GM18498 (cell line): ENCODE measurements at regions not wholly inside any gene's neighbourhood (a gene's known extent, or its start where the extent isn't known, plus 50 kb on each side); places are given as distances from the start of the nearest gene placed in this dataset.

Experiments
- ATAC-seq: cut with Tn5 transposase; IDR thresholded peaks from one replicate; pipeline ENCODE4 v1.9.1; 2021; ENCODE audit warnings: mild to moderate bottlenecking, moderate library complexity; ENCODE audit not compliant: unreplicated experiment

DNA sequence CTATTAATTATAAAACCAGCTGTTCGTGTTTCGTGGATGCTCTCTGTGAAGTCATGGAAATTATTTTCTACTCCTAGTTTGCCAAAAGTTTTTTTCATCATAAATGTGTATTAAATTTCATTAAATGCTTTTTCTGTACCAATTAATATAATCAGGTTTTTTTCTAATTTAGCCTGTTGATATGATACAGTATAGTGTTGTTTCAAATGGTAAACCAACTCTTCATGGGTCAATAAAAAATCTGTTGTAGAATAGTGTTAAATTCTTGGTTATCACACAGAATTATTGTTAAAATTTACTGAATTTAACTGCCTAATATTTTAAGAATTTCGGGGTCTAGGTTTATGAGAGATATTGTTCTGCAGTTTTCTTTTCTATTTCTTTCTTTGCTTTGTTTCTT is 505.9 kb upstream of the MANEA start:
- no peak for ATAC-seq

DNA sequence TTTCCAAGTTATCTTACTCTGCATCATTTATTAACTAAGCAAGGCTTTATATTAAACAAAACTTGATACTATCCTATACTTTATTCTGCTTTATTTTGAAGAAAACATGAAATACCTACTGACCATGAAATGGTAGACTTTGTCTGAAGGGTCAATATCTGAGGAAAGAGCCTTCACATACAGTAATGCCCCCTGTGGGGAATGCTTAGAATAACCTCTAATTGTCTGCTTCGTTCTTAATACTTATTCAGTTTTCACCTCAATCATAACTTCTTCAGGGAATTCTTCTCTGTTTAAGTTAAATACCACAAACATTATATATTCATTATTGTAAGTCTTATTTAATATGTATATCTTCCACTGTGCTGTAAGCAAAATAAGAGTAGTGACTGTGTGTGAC is 498.9 kb upstream of the MANEA start:
- ATAC-seq: no peak

GRCh38 chr6:95081231-95081630 is 496.1 kb upstream of the MANEA start:
- no peak for ATAC-seq

DNA sequence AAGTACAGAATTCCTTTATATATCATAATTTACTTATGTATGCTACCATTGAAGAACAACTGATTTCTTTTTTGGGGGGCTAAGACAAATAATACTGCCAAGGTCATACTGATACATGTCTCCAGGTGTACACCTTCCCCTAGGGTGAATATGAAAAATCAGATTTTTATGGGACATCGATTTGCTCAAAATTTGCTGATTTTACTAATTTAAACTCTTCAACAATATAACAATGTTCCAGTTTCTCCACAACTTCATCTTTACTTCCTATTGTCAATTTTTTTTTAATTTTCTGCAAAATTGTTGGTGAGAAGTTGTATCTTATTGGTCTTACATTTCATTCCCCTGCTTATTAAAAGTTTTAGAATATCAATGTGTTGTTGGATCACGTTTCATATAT is 495.4 kb upstream of the MANEA start:
- ATAC-seq: no peak

- ATAC-seq: no peak
Observed at GRCh38 chr6:95083506-95083905, 493.8 kb upstream of the MANEA start.

GRCh38 chr6:95084867-95085266 is 492.5 kb upstream of the MANEA start:
- no peak for ATAC-seq

DNA sequence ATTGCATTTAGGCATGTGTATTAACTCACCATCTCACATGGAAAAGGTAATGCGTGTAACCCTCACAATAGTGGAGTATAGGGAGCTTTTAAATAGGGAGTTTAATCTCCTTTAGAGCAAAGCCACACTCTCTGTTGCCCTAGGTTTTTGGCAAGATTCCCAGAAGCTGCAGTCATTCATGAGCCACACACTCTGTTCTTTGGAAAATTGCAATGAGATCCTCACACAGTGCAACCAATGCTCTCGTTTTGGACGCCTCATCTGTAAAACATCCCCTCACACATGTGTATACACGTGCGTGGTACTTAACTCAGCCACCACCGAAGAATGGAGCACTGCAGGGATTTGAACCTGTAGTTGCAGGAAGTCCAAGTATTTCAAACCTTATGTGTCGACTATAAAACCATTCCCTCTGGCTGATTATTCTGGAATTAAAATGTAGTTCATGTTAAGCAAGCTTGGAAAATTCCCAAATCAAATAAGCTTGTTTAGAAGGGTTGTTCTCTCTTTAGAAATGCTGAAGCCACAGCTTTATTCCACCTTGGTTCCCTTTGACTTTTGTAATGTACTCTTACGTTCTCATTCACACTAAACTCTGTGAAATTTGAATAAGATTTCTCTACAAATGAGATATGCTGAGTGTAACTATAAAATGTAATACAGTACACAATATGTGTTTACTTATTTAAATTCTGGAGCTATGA is 489.8 kb upstream of the MANEA start:
- ATAC-seq: no peak

DNA sequence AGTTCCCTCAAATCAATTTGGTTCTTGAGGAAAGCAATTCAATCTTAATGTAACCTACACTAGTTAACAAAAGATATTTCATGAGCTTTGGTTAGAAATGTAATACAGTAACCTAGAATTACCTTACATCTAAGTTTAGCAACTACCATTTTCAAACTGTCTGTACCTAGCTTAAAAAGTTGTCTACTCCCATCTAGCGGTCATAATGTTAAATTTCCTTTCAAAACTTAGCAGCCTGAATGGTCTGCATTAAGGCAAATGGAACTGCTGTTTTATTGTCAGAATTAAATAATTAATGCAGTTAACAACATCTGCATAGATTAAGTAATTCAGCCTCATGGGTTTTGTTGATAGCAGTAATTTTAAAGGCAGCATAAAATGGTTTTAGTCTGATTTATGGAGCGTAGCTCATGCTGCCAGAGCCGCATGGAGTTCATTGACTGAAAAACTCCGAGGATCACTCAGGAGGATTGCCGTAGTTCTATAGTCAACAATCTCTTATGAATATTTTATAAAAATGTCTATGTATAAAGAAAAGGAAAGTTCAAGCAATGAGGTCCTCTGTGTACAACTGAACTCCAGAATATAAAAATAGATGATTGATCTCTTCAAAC is 485.4 kb upstream of the MANEA start:
- ATAC-seq: peak; percentile 91

DNA sequence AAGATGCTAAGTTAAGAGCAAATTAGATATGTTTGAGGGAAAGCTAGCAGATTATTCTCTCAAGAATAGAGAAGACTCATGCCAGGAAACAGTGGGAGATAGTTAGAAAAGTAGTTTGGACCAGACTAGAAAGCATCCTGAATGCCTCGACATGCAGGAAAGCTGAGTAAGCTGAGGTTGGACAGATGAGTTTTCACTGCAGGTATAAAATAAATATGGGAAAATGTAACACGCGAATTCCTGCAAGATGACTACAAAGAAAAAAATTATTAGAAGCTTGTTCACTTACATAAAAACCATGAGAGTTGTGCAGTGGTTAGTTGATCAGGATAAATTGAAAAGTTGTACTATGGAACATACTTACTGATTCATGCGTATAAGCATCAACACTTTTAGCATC is 484.2 kb upstream of the MANEA start:
- no peak for ATAC-seq

DNA sequence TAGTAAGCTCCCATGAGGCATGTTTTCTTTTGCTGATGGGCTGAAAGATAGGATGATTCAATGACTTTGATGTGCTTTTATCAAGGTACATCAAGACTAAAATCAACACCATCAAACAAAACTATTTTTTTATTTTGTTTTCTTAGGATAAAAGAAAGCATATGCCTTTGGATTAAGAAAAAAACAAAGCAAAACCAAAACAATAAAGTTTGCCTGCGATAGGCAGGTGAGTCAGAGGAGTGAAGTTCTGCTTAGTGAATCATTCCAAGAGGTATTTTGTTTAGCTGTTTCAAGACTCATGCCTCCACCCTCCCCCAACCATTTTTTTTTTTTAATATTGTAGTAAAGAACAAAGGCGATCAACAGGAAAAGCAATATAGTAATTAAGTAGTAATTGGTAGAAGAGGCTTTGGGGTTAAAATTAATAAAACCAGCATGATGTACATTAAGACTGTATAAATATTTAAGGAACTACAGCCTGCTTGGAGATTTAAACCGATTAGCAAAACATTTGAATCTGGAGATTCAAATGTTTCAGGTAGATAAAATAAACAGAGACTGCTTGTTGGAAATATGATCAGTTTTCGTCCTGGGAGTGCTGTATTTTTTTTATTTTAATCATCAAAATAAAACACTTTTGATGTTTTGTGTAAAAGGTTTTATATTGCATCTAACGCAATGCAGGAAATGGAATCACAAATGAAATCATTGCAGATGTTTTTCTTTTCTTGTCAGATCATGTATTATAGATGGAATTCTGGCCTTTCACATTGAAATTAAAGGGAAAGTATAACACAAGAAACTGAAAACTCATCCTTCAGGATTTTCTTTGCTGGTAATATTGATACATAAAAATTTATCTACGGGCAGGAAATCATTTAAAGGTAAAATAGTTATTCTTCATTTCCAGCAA is 482.3 kb upstream of the MANEA start:
- ATAC-seq: no peak

- no peak for ATAC-seq
Observed at GRCh38 chr6:95095855-95096254, 481.5 kb upstream of the MANEA start.

DNA sequence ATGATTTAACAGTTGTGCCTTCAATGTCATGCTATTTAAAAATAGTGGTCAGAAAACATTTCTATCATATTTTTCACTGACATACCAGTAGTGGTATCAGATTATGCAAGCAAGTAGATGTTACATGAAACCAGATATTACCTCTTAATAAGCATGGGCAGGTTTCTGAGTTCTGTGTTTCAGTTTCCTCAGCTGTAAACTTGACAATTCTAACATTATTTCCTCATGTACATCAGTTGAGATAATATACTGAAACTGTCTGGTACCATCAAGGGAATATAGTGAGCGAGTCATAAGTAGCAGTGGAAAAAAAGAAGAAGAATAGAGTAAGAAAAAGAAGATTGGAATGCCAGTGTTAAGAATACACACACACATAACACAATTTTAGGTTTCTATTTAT is 477.9 kb upstream of the MANEA start:
- ATAC-seq: no peak

DNA sequence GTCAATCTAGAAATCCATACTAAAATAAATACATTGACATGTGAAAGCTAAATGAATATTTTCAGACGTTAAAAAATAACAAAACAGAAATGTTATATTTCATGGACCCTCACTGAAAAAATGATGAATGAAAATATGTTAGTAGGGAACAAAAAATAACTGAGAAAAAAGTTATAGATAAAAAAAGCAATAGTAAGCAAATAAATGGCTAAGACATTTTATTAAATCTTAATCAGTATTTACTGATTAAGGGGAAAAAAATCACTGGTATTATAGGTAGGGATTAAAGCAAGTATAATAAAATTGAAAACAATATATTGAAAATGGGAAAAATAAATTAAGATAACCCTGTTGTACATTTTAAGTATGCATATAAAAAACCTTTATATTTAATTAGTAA is 468.1 kb upstream of the MANEA start:
- no peak for ATAC-seq

GRCh38 chr6:95110767-95111166 is 466.6 kb upstream of the MANEA start:
- ATAC-seq: no peak

DNA sequence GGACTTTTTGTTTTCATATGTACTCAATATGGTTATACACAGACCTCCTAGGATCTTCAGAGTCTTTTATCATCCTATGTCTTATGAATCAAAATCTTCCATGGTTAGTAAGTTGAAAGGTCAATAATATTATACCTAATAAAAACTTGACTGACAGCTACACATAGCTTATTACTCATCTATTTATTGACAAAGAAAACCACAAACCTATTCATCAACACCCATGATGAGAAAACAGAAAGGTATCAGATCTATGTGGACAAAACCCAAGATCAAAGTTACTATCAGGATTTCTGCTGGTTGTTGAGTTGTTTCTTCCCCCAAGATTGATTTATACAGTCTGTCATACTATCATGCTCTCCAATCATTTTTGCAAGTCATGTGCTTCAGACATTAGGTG is 460.1 kb upstream of the MANEA start:
- no peak for ATAC-seq

DNA sequence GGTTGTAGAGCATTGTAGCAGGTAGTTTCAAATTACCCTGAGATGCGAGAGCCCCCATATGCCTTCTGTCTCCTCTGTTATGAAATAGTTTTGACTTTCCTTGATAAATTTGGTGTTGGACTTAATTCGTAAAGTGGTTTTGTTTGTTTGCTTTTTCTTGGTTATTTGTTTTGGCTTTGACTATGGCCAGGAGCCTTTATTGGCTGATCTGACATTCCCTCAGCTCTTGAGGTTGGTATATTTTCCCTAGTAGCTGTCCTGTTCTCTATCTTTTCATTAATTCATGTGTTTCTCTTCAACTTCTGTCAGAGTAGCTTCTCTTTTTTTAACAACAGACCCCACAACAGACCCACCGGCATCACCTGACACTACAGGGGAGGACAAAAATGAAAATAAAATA is 457.4 kb upstream of the MANEA start:
- no peak for ATAC-seq

DNA sequence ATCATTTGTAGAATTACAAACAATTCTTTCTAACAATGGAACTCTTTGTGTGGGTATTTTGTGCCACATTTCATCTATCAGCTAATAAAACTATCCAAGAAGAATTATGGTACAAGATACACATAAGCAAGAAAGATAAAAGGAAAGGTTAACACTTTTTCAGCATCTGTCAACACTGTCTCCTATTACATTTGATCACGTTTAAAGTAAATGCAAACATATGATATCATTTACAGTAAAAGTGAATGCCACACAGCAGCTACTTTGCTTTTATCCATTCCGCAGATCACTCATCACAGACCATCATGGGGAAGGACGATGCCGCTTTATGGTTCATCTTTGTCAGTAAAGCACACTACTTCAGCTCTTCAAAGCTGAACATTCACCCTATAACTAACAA is 456.4 kb upstream of the MANEA start:
- no peak for ATAC-seq

DNA sequence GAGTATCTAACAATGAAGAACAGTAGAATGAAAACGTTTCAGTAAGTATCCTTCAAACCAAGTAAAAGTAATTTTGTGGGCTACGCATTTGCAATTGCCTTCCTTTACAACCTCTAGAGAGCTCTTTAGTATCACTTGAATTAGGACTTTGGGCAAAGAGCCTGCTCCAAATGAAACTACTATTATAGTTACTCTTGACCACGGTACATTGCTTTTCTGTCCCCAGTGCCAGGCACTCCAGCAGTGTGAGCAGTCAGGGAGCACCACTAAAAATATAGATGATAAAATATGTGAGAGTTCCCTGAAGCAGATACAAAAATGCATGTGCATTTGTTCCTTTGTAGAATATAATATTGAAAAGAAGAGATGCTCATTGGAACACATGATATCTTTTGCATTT is 450.1 kb upstream of the MANEA start:
- ATAC-seq: no peak

- ATAC-seq: no peak
Observed at GRCh38 chr6:95128439-95128838, 448.9 kb upstream of the MANEA start.

- ATAC-seq: no peak
Observed at GRCh38 chr6:95128947-95129346, 448.4 kb upstream of the MANEA start.

- ATAC-seq: no peak
Observed at GRCh38 chr6:95133578-95133977, 443.8 kb upstream of the MANEA start.

DNA sequence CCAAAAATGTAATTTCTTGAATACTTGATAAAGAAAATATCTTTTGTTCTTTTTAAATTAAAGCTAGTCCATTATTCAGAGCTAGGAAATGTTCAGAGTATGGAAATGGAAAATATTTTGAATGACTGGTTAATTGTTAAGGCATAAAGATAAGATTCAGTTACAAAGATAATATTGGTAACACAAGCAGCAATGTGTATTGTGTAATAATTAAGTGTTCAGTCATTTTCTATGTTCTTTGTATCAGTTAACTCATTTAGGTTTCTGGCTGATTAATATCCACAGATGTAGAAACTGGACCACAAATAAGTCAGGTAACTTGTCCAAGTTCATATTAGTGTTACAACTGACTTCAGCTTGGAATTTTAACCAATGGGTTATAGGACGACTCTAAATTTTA is 442.2 kb upstream of the MANEA start:
- no peak for ATAC-seq
